Activated CD8-positive, alpha-beta memory T cell treated with anti-CD3 and anti-CD28 coated beads for 36 hours (primary cell): ENCODE measurements at regions not wholly inside any gene's neighbourhood (a gene's known extent, or its start where the extent isn't known, plus 50 kb on each side); places are given as distances from the start of the nearest gene placed in this dataset.

Source experiments
- CTCF ChIA-PET: fragments of 350-600 bp; sonication (Branson Sonifier 250); formaldehyde crosslinking; loops from one replicate; lab custom pipeline; 2021; ENCODE audit warnings: antibody characterized with exemption; lab: Charles Lee
- POLR2A ChIA-PET: fragments of 350-600 bp; sonication (Branson Sonifier 250); formaldehyde crosslinking; loops from one replicate; lab custom pipeline; 2021; ENCODE audit warnings: antibody characterized with exemption; lab: Charles Lee

GRCh38 chr11:19541521-19542049 lies 171.1 kb upstream of the NAV2 start:
- ChIA-PET POLR2A (no interaction called here), CTCF (no interaction called here)

- CTCF ChIA-PET = no interaction called here
Observed at GRCh38 chr11:19539861-19540260, 172.8 kb upstream of the NAV2 start.

GRCh38 chr11:19537803-19538453 lies 174.7 kb upstream of the NAV2 start:
- CTCF ChIA-PET = no interaction called here
- POLR2A ChIA-PET = no interaction called here

More at GRCh38 chr11:19539861-19540260, 172.8 kb upstream of the NAV2 start:
- POLR2A ChIA-PET = no interaction called here

GRCh38 chr11:19536131-19536530 lies 176.5 kb upstream of the NAV2 start:
- CTCF ChIA-PET = no interaction called here
- POLR2A ChIA-PET = no interaction called here

- ChIA-PET CTCF (no interaction called here), POLR2A (no interaction called here)
Observed at GRCh38 chr11:19530505-19530904, 182.1 kb upstream of the NAV2 start.

GRCh38 chr11:19526119-19526518 lies 186.5 kb upstream of the NAV2 start:
- ChIA-PET CTCF (no interaction called here), POLR2A (no interaction called here)

GRCh38 chr11:19525714-19526113 lies 186.9 kb upstream of the NAV2 start:
- ChIA-PET POLR2A (no interaction called here), CTCF (no interaction called here)

- CTCF ChIA-PET = no interaction called here
- POLR2A ChIA-PET = no interaction called here
Observed at GRCh38 chr11:19525276-19525675, 187.4 kb upstream of the NAV2 start.

GRCh38 chr11:19524171-19524671 lies 188.4 kb upstream of the NAV2 start:
- ChIA-PET POLR2A (no interaction called here), CTCF (no interaction called here)

GRCh38 chr11:19520681-19521080 lies 192.0 kb upstream of the NAV2 start:
- POLR2A ChIA-PET = no interaction called here
- CTCF ChIA-PET = no interaction called here

- CTCF ChIA-PET = no interaction called here
- POLR2A ChIA-PET = no interaction called here
Observed at GRCh38 chr11:19519912-19520641, 192.6 kb upstream of the NAV2 start.

GRCh38 chr11:19519353-19519752 lies 193.3 kb upstream of the NAV2 start:
- CTCF ChIA-PET = no interaction called here
- POLR2A ChIA-PET = no interaction called here

- POLR2A ChIA-PET = no interaction called here
- CTCF ChIA-PET = no interaction called here
Observed at GRCh38 chr11:19513253-19513652, 199.4 kb upstream of the NAV2 start.

GRCh38 chr11:19512618-19513017 lies 200.0 kb upstream of the NAV2 start:
- CTCF ChIA-PET = no interaction called here
- POLR2A ChIA-PET = no interaction called here

- CTCF ChIA-PET = no interaction called here
- POLR2A ChIA-PET = no interaction called here
Observed at GRCh38 chr11:19511413-19512183, 201.0 kb upstream of the NAV2 start.

GRCh38 chr11:19511066-19511412 lies 201.6 kb upstream of the NAV2 start:
- ChIA-PET CTCF (no interaction called here), POLR2A (no interaction called here)

- ChIA-PET CTCF (no interaction called here), POLR2A (no interaction called here)
Observed at GRCh38 chr11:19510468-19510867, 202.2 kb upstream of the NAV2 start.

- ChIA-PET POLR2A (no interaction called here), CTCF (no interaction called here)
Observed at GRCh38 chr11:19509215-19509614, 203.4 kb upstream of the NAV2 start.

GRCh38 chr11:19508165-19508564 lies 204.5 kb upstream of the NAV2 start:
- ChIA-PET CTCF (no interaction called here), POLR2A (no interaction called here)

GRCh38 chr11:19506816-19507486 lies 205.7 kb upstream of the NAV2 start:
- ChIA-PET CTCF (no interaction called here), POLR2A (no interaction called here)
